ENCODE measurements at regions not wholly inside any gene's neighbourhood (a gene's known extent, or its start where the extent isn't known, plus 50 kb on each side); places are given as distances from the start of the nearest gene placed in this dataset.

GRCh38 chr3:107892955-107893624 lies 197.7 kb downstream of the CD47 start:
- DNase-seq: no peak

DNA sequence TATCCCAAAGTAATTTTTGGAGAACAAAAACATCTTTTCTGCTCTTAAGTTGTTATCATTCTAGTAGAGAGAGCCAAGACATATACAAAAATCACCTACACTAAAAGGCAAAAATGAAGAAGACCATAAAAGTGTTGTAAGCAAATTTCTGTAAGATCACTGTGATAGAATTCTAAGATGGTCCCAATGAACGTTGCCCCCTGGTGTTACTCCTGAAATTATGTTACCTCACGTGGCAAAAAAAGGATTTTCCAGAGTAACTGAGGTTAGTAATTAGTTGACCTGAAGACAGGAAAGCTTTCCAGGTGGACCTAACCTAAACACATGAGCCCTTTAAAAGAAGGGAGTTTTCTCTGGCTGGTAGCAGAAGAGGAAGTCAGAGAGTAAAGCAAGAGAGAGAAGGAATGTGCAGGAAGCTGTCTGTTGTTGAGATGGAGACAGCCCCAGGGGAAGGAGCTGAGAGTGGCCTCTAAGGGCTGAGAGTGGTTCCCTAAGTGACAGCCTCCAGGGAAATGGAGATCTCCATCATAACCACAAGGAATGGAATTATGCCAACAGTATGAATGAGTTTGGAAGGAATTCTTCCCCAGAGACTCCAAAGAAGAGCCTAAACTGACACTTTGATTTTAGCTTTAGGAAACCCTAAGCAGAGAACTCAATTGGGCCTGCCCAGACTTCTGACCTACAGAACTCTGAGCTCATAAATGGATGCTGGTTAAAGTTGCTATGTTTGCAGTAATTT lies 205.9 kb downstream of the CD47 start:
- no peak for DNase-seq

DNA sequence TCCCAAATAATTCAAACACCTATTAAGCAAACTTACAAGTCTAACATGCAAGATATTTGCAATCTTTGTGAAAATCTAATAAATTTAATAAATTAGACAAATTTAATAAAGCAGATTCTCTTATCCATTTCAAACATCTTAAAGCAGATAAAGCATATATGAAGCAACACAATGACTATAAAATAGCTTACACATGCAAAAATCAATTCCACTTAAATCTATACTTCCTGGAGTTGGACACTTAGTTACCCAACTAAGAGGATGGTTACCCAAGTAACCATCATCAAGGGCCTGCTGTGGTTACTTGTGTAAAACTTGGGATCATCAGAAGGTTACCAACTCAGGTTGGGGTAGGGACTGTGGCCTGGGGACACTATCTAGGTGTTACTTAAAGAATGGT lies 206.8 kb downstream of the CD47 start:
- no peak for DNase-seq

GRCh38 chr3:107882881-107883280 lies 207.9 kb downstream of the CD47 start:
- no peak for DNase-seq

GRCh38 chr3:107882261-107882660 lies 208.6 kb downstream of the CD47 start:
- DNase-seq: no peak

DNA sequence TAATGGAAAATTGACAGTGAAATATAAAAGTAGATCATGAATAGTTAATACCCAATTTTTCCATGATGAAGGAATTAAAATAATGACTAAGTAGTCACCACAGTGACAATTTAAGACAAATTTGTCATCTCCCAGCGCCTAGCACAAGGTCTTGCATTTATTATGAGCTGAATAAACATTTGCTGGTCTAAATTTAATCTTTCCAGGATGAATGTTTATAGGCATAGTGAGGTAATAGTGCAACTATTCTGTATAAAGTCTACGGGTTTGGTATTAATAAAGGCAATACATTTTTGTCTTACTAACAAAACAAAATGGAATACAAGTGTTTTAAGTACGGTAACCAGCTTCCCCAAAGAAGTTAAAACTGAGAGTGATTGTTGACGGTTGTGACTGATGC lies 209.3 kb downstream of the CD47 start:
- no peak for DNase-seq

DNA sequence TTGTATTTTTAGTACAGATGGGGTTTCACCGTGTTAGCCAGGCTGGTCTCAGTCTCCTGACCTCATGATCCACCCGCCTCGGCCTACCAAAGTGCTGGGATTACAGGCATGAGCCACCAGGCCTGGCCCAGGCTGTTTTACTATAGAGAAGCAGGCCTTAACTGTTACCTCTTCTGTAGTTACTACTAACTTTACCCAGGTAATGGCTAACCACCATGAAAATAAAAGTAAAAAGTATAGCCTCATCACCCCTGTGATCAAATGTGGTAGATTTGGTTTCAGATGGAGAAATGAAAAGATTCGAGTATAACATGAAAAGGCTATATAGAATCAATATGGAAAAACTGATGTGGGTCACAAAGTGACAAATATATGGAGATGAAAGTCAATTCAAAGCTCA lies 210.1 kb downstream of the CD47 start:
- DNase-seq: no peak

- DNase-seq: no peak
These were observed 212.9 kb downstream of the CD47 start for GRCh38 chr3:107877936-107878335.

GRCh38 chr3:107870943-107871638 lies 219.7 kb downstream of the CD47 start:
- no peak for DNase-seq

DNA sequence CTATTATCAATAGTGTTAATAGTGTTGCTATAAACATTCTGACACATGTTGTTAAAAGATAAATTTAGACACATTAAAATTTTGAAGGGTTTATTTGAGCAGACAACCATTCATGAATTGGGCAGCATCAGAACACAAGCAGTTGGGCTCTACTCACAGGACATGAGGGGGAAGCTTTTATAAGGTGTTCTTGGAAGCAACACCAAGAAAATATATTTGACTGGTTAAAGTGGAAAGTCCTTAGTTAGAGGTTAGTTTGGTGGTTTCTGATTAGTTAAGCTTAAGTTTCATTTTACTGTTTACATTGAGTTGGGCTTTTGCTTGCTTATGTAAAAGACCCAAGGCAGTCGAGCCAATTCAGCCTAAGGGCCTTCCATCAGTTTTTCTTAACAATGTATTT lies 220.7 kb downstream of the CD47 start:
- DNase-seq: no peak

- DNase-seq: no peak
These were observed 222.4 kb downstream of the CD47 start for GRCh38 chr3:107868449-107868848.

- no peak for DNase-seq
These were observed 228.9 kb downstream of the CD47 start for GRCh38 chr3:107861904-107862303.

- no peak for DNase-seq
These were observed 229.4 kb downstream of the CD47 start for GRCh38 chr3:107861422-107861821.

All from stimulated activated CD4-positive, alpha-beta T cell treated with anti-CD3 and anti-CD28 coated beads, Interleukin-4, amount 100 ng/mL, for 24 hours (primary cell).